ENCODE measurements at regions not wholly inside any gene's neighbourhood (a gene's known extent, or its start where the extent isn't known, plus 50 kb on each side); places are given as distances from the start of the nearest gene placed in this dataset.

- TF ChIP-seq, protein P1, sequence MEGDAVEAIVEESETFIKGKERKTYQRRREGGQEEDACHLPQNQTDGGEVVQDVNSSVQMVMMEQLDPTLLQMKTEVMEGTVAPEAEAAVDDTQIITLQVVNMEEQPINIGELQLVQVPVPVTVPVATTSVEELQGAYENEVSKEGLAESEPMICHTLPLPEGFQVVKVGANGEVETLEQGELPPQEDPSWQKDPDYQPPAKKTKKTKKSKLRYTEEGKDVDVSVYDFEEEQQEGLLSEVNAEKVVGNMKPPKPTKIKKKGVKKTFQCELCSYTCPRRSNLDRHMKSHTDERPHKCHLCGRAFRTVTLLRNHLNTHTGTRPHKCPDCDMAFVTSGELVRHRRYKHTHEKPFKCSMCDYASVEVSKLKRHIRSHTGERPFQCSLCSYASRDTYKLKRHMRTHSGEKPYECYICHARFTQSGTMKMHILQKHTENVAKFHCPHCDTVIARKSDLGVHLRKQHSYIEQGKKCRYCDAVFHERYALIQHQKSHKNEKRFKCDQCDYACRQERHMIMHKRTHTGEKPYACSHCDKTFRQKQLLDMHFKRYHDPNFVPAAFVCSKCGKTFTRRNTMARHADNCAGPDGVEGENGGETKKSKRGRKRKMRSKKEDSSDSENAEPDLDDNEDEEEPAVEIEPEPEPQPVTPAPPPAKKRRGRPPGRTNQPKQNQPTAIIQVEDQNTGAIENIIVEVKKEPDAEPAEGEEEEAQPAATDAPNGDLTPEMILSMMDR (conservative IDR thresholded peaks at IDR 0.05; ENCODE audit: low read length) = no peak
- no peak for TF ChIP-seq EZH2phosphoT487 (IDR thresholded peaks at IDR 0.05; ENCODE audit: borderline replicate concordance)
Observed at GRCh38 chr3:193894121-193894863, 241.7 kb upstream of the HES1 start.
